ENCODE measurements at regions not wholly inside any gene's neighbourhood (a gene's known extent, or its start where the extent isn't known, plus 50 kb on each side); places are given as distances from the start of the nearest gene placed in this dataset.

DNA sequence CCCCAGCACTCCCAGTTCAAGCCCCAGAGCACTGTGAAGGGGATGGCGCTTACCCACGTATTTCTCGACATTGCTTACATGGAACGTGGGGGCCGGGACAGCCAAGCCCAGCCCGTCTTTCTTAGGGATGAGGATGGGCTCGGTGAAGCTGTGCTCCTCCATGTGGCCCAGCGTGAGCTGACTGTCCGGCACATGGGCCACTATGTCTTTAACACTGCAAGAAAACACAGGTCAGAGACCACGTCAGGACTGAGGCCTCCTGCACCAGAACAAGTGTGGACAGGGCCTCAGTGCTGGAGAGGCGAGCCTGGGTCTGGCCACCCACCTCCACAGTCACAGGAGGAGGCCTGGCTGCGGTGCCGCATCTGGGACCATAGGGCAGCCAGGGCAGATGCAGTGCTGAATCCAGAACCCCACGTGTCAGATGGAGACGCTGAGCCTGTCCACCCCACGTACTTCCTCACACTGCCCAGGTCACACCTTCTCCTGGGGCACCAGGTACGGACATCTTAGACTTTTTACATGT, 125.2 kb downstream of the TUBA3C start:
- TF ChIP-seq EP300 (IDR thresholded peaks at IDR 0.05) (no peak), POLR2A (IDR thresholded peaks at IDR 0.05) (no peak)
- TF ChIP-seq, protein P1, sequence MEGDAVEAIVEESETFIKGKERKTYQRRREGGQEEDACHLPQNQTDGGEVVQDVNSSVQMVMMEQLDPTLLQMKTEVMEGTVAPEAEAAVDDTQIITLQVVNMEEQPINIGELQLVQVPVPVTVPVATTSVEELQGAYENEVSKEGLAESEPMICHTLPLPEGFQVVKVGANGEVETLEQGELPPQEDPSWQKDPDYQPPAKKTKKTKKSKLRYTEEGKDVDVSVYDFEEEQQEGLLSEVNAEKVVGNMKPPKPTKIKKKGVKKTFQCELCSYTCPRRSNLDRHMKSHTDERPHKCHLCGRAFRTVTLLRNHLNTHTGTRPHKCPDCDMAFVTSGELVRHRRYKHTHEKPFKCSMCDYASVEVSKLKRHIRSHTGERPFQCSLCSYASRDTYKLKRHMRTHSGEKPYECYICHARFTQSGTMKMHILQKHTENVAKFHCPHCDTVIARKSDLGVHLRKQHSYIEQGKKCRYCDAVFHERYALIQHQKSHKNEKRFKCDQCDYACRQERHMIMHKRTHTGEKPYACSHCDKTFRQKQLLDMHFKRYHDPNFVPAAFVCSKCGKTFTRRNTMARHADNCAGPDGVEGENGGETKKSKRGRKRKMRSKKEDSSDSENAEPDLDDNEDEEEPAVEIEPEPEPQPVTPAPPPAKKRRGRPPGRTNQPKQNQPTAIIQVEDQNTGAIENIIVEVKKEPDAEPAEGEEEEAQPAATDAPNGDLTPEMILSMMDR (IDR thresholded peaks at IDR 0.05) = no peak

Measured in tibial nerve (tissue), 4 donors.